SKM-1 (cell line): ENCODE measurements at regions not wholly inside any gene's neighbourhood (a gene's known extent, or its start where the extent isn't known, plus 50 kb on each side); places are given as distances from the start of the nearest gene placed in this dataset.

ENCODE experiments used
- DNase-seq: peaks from one replicate; lab custom pipeline; 2025; ENCODE audit not compliant: unreplicated experiment; lab: John Stamatoyannopoulos, UW

DNA sequence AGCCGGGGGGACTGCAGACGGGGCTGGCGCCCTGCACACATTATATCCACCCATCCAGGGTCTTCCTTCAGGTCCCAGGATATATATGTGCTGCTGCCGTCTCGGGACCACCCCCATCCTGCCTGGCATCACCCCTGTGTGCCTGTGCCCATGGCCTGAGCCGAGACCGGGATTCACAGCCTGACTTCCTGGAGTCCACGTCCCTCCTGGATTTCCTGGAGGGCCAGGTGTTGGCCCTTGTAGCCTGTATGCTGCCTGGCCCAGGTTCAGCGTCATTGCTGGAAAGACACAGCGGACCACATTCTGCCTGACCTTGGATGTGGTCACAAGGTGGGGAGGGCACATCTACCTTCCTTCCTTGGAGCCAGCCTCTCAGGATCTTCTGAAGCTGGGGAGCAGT is 551.1 kb downstream of the BRD1 start:
- DNase-seq = no peak

DNA sequence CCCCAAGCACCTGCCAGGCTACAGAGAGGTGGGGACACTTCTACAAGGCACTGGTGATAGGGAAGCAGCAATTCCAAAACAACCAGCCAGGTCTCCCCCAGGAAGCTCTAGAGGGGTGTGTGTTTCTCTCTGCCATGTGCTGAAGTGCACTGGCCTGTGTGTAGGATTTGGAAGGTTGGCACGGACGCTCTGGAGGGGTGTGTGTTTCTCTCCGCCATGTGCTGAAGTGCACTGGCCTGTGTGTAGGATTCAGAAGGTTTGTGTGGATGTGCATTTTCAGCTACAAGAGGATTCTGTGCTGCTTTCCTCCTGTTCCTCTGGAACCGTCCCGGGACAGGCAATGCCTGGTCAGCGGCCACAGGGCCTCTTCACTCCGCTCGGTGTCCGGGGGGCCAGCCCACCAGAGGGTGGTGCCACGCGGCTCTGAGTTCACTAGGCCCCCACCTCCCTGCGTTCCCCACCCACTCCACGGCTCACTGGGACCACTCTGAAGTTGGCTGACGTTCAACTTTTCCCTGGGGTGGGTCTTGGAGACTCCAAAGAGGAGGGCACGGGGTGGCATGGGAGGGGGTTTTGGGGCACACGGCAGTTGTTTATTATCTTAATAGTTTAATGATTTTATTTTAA is 552.8 kb downstream of the BRD1 start:
- DNase-seq = no peak

- no peak for DNase-seq
These were observed 555.0 kb downstream of the BRD1 start for GRCh38 chr22:49272546-49273125.

- DNase-seq = no peak
These were observed 555.8 kb downstream of the BRD1 start for GRCh38 chr22:49271831-49272230.

- no peak for DNase-seq
These were observed 556.3 kb downstream of the BRD1 start for GRCh38 chr22:49271369-49271727.

GRCh38 chr22:49270595-49271368 is 556.9 kb downstream of the BRD1 start:
- no peak for DNase-seq

- DNase-seq = no peak
These were observed 557.7 kb downstream of the BRD1 start for GRCh38 chr22:49269928-49270327.

DNA sequence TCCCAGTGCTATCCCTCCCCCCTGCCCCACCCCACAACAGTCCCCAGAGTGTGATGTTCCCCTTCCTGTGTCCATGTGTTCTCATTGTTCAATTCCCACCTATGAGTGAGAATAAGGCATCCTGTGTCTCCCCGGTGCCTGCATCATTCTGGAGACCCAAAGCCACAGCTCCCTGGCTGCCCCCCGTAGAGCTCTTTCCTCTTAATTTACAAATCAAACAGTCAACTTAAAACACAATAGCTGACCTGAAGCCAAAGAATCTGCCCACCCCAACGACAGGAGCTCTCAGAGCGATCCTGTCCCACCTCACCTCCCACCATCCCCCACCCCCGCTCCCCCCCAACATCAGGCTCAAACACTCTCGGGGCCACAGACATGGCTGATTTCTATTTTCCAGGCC is 558.3 kb downstream of the BRD1 start:
- DNase-seq = no peak

- DNase-seq = no peak
These were observed 558.7 kb downstream of the BRD1 start for GRCh38 chr22:49268924-49269323.

DNA sequence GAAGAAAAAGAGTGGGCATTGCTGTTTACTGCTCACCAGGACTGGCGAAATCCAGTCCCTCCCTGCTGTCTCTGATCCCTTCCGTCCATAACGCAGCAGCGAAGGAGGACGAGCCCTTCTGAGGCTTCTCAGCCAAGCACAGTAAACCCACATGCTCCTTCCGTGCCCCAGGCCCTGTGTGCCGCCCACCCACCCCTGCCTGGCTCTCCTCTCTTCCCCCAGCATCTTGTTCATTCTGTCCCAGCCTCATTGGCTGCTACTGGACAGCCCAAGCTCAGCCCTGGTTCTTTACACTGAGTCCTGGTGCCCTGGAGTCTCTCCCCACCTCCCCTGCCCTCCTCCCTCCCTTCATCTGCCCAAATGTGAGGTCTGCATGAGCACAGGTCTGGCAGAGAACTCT is 559.7 kb downstream of the BRD1 start:
- no peak for DNase-seq

GRCh38 chr22:49266561-49267519 is 560.8 kb downstream of the BRD1 start:
- no peak for DNase-seq

DNA sequence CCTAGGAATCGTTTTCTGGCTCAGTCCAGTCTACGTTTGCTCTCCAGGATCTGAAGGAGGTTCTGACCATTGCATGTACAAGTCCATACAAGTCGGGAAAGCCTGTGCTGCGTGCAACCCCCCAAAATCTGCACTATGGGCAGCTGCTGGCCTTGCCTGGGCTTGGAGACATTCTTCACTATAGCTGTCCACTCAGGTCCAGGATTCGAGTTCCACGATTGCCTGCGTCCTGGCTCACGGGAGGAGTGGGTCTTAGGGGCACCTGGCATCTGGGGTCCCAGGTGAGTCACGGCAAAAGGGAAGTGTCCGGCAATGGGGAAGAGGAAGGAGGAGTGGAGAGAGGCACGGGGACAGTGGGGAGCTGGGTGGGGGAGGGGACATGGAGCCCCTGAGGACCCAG is 563.0 kb downstream of the BRD1 start:
- DNase-seq = no peak

DNA sequence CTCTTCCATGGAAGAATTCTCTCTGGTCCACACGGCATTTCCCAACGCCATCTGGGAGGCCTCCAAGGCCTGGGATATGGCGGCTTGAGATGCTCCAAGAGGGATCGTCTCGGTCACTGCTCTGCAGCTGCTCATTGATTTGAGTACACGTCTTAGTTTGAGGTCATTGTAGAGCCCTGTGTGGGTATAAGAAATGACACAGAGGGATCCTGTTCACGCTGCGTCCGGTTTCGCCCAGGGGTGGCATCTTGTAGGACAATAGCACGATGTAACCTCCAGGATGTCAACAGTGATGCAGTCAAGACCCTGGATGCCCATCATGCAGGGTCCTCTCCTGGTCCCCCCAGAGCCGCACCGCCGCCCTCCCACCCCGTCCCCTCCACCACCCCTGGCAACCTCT is 564.6 kb downstream of the BRD1 start:
- no peak for DNase-seq

GRCh38 chr22:49262167-49262566 is 565.5 kb downstream of the BRD1 start:
- DNase-seq = no peak

GRCh38 chr22:49261616-49262015 is 566.1 kb downstream of the BRD1 start:
- no peak for DNase-seq

DNA sequence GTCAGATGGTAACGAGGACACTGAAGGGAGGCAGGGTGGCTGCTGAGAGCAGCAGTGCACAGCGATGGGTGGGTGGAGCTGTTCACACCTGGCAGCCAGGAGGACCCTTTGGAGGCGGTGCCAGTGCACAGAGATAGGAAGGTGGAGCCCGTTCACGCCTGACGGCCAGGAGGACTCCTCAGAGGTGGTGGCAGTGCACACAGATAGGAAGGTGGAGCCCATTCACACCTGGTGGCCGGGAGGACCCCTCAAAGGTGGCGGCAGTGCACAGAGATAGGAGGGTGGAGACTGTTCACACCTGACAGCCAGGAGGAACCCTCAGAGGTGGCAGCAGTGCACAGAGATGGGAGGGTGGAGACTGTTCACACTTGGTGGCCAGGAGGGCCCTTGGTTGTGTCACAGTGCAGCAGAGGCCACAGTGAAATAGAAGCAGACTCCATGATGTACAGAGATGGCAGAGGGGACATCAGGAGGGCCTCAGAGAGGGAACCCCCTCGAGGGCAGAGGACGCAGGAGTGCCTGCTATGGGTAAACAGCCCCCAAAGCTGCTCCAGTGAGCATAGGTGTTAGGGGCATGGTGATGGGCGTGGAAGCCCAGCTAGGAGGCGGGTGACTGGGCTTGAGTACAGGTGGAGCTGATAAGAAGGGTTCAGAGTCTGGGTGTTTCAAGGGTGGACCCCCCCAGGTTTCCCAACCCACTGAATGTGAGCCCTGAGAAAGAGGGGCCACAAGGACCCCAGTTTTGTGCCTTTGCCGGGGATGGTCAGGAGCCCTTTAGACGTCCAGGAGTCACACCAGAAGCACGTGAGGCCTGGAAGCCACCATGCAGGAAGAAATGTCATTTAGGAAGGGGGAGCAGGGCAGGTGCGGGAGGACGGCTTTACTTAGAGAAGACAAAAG is 566.7 kb downstream of the BRD1 start:
- DNase-seq = no peak

GRCh38 chr22:49259839-49260615 is 567.6 kb downstream of the BRD1 start:
- no peak for DNase-seq

GRCh38 chr22:49258107-49259010 is 569.3 kb downstream of the BRD1 start:
- no peak for DNase-seq

DNA sequence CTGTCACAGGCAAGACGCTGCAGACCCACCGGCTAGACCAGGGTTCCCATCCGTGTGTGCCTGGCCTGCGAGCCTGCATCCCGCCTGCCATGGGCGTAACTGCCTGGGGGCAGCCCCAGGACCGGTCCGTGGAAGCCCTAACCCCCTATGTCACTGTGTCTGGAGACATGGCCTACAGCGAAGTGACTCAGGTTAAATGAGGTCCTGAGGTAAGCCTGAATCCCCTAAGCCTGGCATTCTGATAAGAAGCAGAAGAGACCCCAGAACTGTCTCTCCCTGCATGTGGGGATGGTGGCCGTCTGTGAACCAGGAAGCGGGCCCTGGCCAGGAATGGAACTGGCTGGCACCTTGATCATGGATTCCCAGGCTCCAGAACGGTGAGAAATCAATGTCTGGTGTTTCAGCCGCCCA is 570.1 kb downstream of the BRD1 start:
- no peak for DNase-seq
